ENCODE measurements at regions not wholly inside any gene's neighbourhood (a gene's known extent, or its start where the extent isn't known, plus 50 kb on each side); places are given as distances from the start of the nearest gene placed in this dataset.

GRCh38 chr3:87997966-87998365 is 60.8 kb downstream of the CGGBP1 start:
- Histone ChIP-seq H2AK9ac (replicated peaks; ENCODE audit: low read depth, low read length, poor library complexity) (no peak overlapping the region), H4K8ac (ENCODE audit: low read depth in 2 of 2, low read length in 2 of 2) (no peak overlapping the region), H4K91ac (ENCODE audit: insufficient read depth, low read depth, low read length) (no peak overlapping the region), H3K4me3 (ENCODE audit: insufficient read depth, low read depth, low read length) (no peak overlapping the region), H3K9ac (ENCODE audit: low read depth, low read length) (no peak overlapping the region), H3K9me1 (ENCODE audit: insufficient read depth, low read length) (no peaks in the 10 kb centered on the region), H2BK15ac (ENCODE audit: low read depth, low read length) (no peak overlapping the region), H2BK5ac (ENCODE audit: low read depth, low read length, poor library complexity, severe bottlenecking) (no peak overlapping the region), H3K27ac (ENCODE audit: insufficient read depth, low read length) (no peak overlapping the region), H2BK120ac (ENCODE audit: low read depth, low read length) (no peak overlapping the region), H3K4me2 (ENCODE audit: low read depth, low read length) (no peak overlapping the region), H2AK5ac (ENCODE audit: low read depth, low read length) (no peak overlapping the region), H3K79me1 (ENCODE audit: low read depth in 1 of 2, low read length in 2 of 2) (no peaks in the 10 kb centered on the region), H3K56ac (ENCODE audit: extremely low read depth, insufficient read depth, low read length) (no peak overlapping the region), H3K4ac (ENCODE audit: low read depth, low read length) (no peak overlapping the region), H3K36me3 (ENCODE audit: control insufficient read depth, insufficient read depth, low read length) (no peaks in the 10 kb centered on the region), H2BK20ac (ENCODE audit: low read depth, low read length) (no peak overlapping the region), H3K18ac (ENCODE audit: low read depth, low read length) (no peak overlapping the region), H3K23ac (ENCODE audit: low read depth, low read length) (no peak overlapping the region), H4K20me1 (ENCODE audit: insufficient read depth, low read length) (no peaks in the 10 kb centered on the region), H3K4me1 (ENCODE audit: control insufficient read depth, insufficient read depth, low read length) (no peaks in the 10 kb centered on the region), H3K14ac (replicated peaks; ENCODE audit: low read depth, low read length) (no peak overlapping the region), H4K5ac (ENCODE audit: low read depth, low read length) (no peak overlapping the region), H2AFZ (replicated peaks; ENCODE audit: low read length, poor library complexity) (no peak overlapping the region), H3K27me3 (ENCODE audit: control insufficient read depth, insufficient read depth, low read length) (peaks cover 5% of the 10 kb centered on the region), H3K9me3 (ENCODE audit: control insufficient read depth, insufficient read depth, low read length) (no peaks in the 10 kb centered on the region)
- ATAC-seq (ENCODE audit: low read depth), result no peak
- ChIA-PET CTCF (no interaction called here), POLR2A (ENCODE audit: unreplicated experiment) (no interaction called here)
- dilution Hi-C loops (cut with HindIII; ENCODE audit: low sequenced_read_pairs, unreplicated experiment), result no loop called here
- no peak for DNase-seq
- TF ChIP-seq CTCF (conservative IDR thresholded peaks at IDR 0.05; ENCODE audit: low read depth, low read length), result no peak
- TF ChIP-seq CHD1 (IDR thresholded peaks at IDR 0.05; ENCODE audit: low read depth, low read length), result no peak
- TF ChIP-seq BHLHE40 (IDR thresholded peaks at IDR 0.05; ENCODE audit: low read depth, low read length), result no peak
- no peak for TF ChIP-seq MAFK (IDR thresholded peaks at IDR 0.05; ENCODE audit: low read depth, low read length)
- no peak for TF ChIP-seq MXI1 (IDR thresholded peaks at IDR 0.05; ENCODE audit: borderline replicate concordance, low read depth, low read length)
- TF ChIP-seq RCOR1 (IDR thresholded peaks at IDR 0.05; ENCODE audit: insufficient replicate concordance, low read length), result no peak
- TF ChIP-seq FOS (IDR thresholded peaks at IDR 0.05; ENCODE audit: low read depth, low read length), result no peak
- TF ChIP-seq RFX5 (IDR thresholded peaks at IDR 0.05; ENCODE audit: low read depth, low read length), result no peak
- no TSS peak for BruUV-seq (replicated peaks)
- intact Hi-C loops (cut with micrococcal nuclease), result loop anchor here (10.0 kb wide), 1 partner anchor 503 kb away; no protein-coding TSS in a partner anchor
- in situ Hi-C loops (cut with MboI; ENCODE audit: low sequenced_read_pairs), result no loop called here

Data from IMR-90 (cell line).